ENCODE measurements at regions not wholly inside any gene's neighbourhood (a gene's known extent, or its start where the extent isn't known, plus 50 kb on each side); places are given as distances from the start of the nearest gene placed in this dataset.

- H3K4me3 Mint-ChIP-seq (ENCODE audit: unreplicated experiment): no peak overlapping the region
- no peak for DNase-seq (ENCODE audit: extremely low spot score, unreplicated experiment)
Observed at GRCh38 chr12:124129132-124129531, 156.1 kb downstream of the ZNF664 start.

GRCh38 chr12:124130691-124131591 lies 157.9 kb downstream of the ZNF664 start:
- H3K4me3 Mint-ChIP-seq (ENCODE audit: unreplicated experiment): no peak overlapping the region
- peaks cover 8% of the 10 kb centered on the region for H3K27me3 Mint-ChIP-seq (ENCODE audit: unreplicated experiment)
- H3K36me3 Mint-ChIP-seq (ENCODE audit: unreplicated experiment): no peaks in the 10 kb centered on the region
- H3K27ac Mint-ChIP-seq (ENCODE audit: unreplicated experiment): no peak overlapping the region
- no peak for DNase-seq (ENCODE audit: extremely low spot score, unreplicated experiment)
- no peaks in the 10 kb centered on the region for H3K9me3 Mint-ChIP-seq (ENCODE audit: unreplicated experiment)
- no peak for TF ChIP-seq CTCF (IDR thresholded peaks at IDR 0.05)
- H3K4me1 Mint-ChIP-seq (ENCODE audit: unreplicated experiment): peaks cover 17% of the 10 kb centered on the region

More at GRCh38 chr12:124129132-124129531, 156.1 kb downstream of the ZNF664 start:
- peaks cover 18% of the 10 kb centered on the region for H3K4me1 Mint-ChIP-seq (ENCODE audit: unreplicated experiment)
- no peaks in the 10 kb centered on the region for H3K9me3 Mint-ChIP-seq (ENCODE audit: unreplicated experiment)
- no peak overlapping the region for H3K27ac Mint-ChIP-seq (ENCODE audit: unreplicated experiment)
- H3K36me3 Mint-ChIP-seq (ENCODE audit: unreplicated experiment): no peaks in the 10 kb centered on the region
- peaks cover 8% of the 10 kb centered on the region for H3K27me3 Mint-ChIP-seq (ENCODE audit: unreplicated experiment)
- TF ChIP-seq CTCF (IDR thresholded peaks at IDR 0.05): no peak

GRCh38 chr12:124131659-124132058 lies 158.6 kb downstream of the ZNF664 start:
- H3K4me1 Mint-ChIP-seq (ENCODE audit: unreplicated experiment): peaks cover 17% of the 10 kb centered on the region
- H3K36me3 Mint-ChIP-seq (ENCODE audit: unreplicated experiment): no peaks in the 10 kb centered on the region
- no peak for DNase-seq (ENCODE audit: extremely low spot score, unreplicated experiment)
- H3K9me3 Mint-ChIP-seq (ENCODE audit: unreplicated experiment): peaks cover under 1% of the 10 kb centered on the region
- no peak for TF ChIP-seq CTCF (IDR thresholded peaks at IDR 0.05)
- no peak overlapping the region for H3K4me3 Mint-ChIP-seq (ENCODE audit: unreplicated experiment)
- peaks cover 8% of the 10 kb centered on the region for H3K27me3 Mint-ChIP-seq (ENCODE audit: unreplicated experiment)
- H3K27ac Mint-ChIP-seq (ENCODE audit: unreplicated experiment): no peak overlapping the region

- peaks cover 8% of the 10 kb centered on the region for H3K27me3 Mint-ChIP-seq (ENCODE audit: unreplicated experiment)
- DNase-seq (ENCODE audit: extremely low spot score, unreplicated experiment): no peak
- no peaks in the 10 kb centered on the region for H3K36me3 Mint-ChIP-seq (ENCODE audit: unreplicated experiment)
- H3K9me3 Mint-ChIP-seq (ENCODE audit: unreplicated experiment): peaks cover 6% of the 10 kb centered on the region
- TF ChIP-seq CTCF (IDR thresholded peaks at IDR 0.05): no peak
- no peak overlapping the region for H3K27ac Mint-ChIP-seq (ENCODE audit: unreplicated experiment)
- H3K4me3 Mint-ChIP-seq (ENCODE audit: unreplicated experiment): no peak overlapping the region
- H3K4me1 Mint-ChIP-seq (ENCODE audit: unreplicated experiment): peaks cover 17% of the 10 kb centered on the region
Observed at GRCh38 chr12:124132530-124132929, 159.5 kb downstream of the ZNF664 start.

- Mint-ChIP-seq H3K9me3 (ENCODE audit: unreplicated experiment) (peaks cover 7% of the 10 kb centered on the region), H3K4me3 (ENCODE audit: unreplicated experiment) (no peak overlapping the region), H3K4me1 (ENCODE audit: unreplicated experiment) (peaks cover 3% of the 10 kb centered on the region), H3K27ac (ENCODE audit: unreplicated experiment) (no peak overlapping the region), H3K27me3 (ENCODE audit: unreplicated experiment) (peaks cover 28% of the 10 kb centered on the region), H3K36me3 (ENCODE audit: unreplicated experiment) (no peaks in the 10 kb centered on the region)
- no peak for TF ChIP-seq CTCF (IDR thresholded peaks at IDR 0.05)
- DNase-seq (ENCODE audit: extremely low spot score, unreplicated experiment): no peak
Observed at GRCh38 chr12:124136796-124137195, 158.1 kb upstream of the RFLNA start.
